Thyroid gland (tissue), 4 donors: ENCODE measurements at regions not wholly inside any gene's neighbourhood (a gene's known extent, or its start where the extent isn't known, plus 50 kb on each side); places are given as distances from the start of the nearest gene placed in this dataset.

Experiments used
- POLR2A ChIP-seq, 2 donors: fragments of 450-650 bp; IDR thresholded peaks; one replicate each; pipeline ENCODE4 v1.6.1; 2017; ENCODE audit warnings: antibody characterized with exemption in 2 of 2, mild to moderate bottlenecking in 2 of 2, moderate library complexity in 1 of 2
- TF ChIP-seq, protein P1 (sequence below), 6 experiments: fragments of 200-600 bp in 3 of 6; fragments of 450-650 bp in 3 of 6; sonication (generic) in 3 of 6; IDR thresholded peaks; one replicate each; pipeline ENCODE4 v1.5.1; 2016 to 2019; ENCODE audit warnings: antibody characterized with exemption in 6 of 6, mild to moderate bottlenecking in 2 of 6, inconsistent platforms in 1 of 6, moderate library complexity in 1 of 6

DNA sequence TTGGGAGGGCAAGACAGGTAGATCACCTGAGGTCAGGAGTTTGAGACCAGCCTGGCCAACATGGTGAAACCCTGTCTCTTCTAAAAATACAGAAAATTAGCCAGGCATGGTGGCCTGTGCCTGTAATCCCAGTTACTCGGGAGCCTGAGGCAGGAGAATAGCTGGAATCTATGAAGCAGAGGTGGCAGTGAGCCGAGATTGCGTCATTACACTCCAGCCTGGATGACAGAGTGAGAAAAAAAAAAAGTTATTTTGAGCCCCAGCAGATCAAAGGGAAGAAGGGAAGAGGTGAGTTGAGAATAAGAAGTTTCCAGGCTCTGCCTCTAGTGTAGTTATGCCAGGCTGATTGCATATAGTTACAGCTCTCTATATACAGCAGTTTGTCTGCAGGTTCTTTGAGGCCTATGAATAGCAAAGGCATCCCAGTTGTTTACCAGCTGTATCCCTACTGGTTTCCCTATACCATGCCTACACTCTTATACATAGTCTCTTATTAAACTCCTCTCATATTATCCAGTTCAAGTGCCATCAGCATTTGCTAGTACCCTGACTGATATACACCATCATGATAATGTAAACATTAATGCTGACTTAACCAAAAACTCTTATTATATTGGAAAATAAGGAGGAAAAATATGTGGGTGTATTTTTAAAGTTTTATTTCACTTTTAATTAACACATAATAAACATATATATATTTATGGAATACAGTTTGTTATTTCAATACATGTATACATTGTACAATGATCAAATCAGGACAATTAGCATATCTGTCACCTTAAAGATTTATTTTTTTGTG is 823.6 kb upstream of the ADGRB3 start:
- TF ChIP-seq, protein P1, sequence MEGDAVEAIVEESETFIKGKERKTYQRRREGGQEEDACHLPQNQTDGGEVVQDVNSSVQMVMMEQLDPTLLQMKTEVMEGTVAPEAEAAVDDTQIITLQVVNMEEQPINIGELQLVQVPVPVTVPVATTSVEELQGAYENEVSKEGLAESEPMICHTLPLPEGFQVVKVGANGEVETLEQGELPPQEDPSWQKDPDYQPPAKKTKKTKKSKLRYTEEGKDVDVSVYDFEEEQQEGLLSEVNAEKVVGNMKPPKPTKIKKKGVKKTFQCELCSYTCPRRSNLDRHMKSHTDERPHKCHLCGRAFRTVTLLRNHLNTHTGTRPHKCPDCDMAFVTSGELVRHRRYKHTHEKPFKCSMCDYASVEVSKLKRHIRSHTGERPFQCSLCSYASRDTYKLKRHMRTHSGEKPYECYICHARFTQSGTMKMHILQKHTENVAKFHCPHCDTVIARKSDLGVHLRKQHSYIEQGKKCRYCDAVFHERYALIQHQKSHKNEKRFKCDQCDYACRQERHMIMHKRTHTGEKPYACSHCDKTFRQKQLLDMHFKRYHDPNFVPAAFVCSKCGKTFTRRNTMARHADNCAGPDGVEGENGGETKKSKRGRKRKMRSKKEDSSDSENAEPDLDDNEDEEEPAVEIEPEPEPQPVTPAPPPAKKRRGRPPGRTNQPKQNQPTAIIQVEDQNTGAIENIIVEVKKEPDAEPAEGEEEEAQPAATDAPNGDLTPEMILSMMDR (IDR thresholded peaks at IDR 0.05) = no peak
- TF ChIP-seq POLR2A (IDR thresholded peaks at IDR 0.05) = no peak
